Chondrocyte (in vitro differentiated cells): ENCODE measurements at regions not wholly inside any gene's neighbourhood (a gene's known extent, or its start where the extent isn't known, plus 50 kb on each side); places are given as distances from the start of the nearest gene placed in this dataset.

ENCODE experiments used
- DNase-seq: peaks from one replicate; pipeline ENCODE4 v3.0.0; 2021; ENCODE audit warnings: mixed read lengths, low spot score
- H3K27ac Mint-ChIP-seq: one replicate; pipeline ENCODE4 v1.8.0; 2021; ENCODE audit warnings: mild to moderate bottlenecking, moderate library complexity, mixed read lengths; ENCODE audit not compliant: unreplicated experiment
- H3K27me3 Mint-ChIP-seq: 2 replicates; pipeline ENCODE4 v1.8.0; 2021; ENCODE audit warnings: low read depth, mixed read lengths
- H3K36me3 Mint-ChIP-seq: 2 replicates; pipeline ENCODE4 v1.8.0; 2021; ENCODE audit warnings: low read depth, mixed read lengths
- H3K4me1 Mint-ChIP-seq: 2 replicates; pipeline ENCODE4 v1.8.0; 2021; ENCODE audit warnings: low read depth, mild to moderate bottlenecking, mixed read lengths
- H3K4me3 Mint-ChIP-seq: one replicate; pipeline ENCODE4 v1.8.0; 2021; ENCODE audit warnings: mild to moderate bottlenecking, moderate library complexity, mixed read lengths; ENCODE audit not compliant: unreplicated experiment
- H3K9me3 Mint-ChIP-seq: 2 replicates; pipeline ENCODE4 v1.8.0; 2021; ENCODE audit warnings: low read depth, mixed read lengths
- TF ChIP-seq, protein P1 (sequence below): fragments of 200-600 bp; sonication (generic); IDR thresholded peaks from 2 replicates; pipeline ENCODE4 v1.5.0; 2021; ENCODE audit warnings: antibody characterized with exemption, mild to moderate bottlenecking, moderate library complexity

DNA sequence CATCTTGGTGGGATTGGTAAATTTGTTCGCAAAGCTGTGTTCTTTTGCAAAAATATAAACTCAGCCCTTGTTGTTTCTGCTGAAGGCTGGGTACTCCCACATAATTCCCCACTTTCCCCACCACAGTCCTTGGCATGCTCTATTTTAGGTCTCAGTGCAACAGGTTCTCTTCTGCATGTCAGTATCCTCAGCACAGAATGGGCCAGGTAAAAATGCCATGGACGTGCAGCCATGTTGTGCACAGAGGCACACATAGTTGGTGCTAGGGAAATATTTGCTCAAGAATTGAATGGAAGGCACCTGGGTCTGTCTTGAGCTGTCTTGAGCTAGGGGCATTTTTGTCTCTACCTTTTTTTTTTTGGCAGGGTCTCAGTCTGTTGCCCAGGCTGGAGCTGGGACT is 87.8 kb upstream of the LHX5 start:
- DNase-seq = no peak
- Mint-ChIP-seq H3K27ac (no peak overlapping the region), H3K27me3 (peaks cover 18% of the 10 kb centered on the region), H3K36me3 (no peaks in the 10 kb centered on the region), H3K9me3 (no peaks in the 10 kb centered on the region), H3K4me3 (no peak overlapping the region), H3K4me1 (no peaks in the 10 kb centered on the region)
- TF ChIP-seq, protein P1, sequence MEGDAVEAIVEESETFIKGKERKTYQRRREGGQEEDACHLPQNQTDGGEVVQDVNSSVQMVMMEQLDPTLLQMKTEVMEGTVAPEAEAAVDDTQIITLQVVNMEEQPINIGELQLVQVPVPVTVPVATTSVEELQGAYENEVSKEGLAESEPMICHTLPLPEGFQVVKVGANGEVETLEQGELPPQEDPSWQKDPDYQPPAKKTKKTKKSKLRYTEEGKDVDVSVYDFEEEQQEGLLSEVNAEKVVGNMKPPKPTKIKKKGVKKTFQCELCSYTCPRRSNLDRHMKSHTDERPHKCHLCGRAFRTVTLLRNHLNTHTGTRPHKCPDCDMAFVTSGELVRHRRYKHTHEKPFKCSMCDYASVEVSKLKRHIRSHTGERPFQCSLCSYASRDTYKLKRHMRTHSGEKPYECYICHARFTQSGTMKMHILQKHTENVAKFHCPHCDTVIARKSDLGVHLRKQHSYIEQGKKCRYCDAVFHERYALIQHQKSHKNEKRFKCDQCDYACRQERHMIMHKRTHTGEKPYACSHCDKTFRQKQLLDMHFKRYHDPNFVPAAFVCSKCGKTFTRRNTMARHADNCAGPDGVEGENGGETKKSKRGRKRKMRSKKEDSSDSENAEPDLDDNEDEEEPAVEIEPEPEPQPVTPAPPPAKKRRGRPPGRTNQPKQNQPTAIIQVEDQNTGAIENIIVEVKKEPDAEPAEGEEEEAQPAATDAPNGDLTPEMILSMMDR = no peak

DNA sequence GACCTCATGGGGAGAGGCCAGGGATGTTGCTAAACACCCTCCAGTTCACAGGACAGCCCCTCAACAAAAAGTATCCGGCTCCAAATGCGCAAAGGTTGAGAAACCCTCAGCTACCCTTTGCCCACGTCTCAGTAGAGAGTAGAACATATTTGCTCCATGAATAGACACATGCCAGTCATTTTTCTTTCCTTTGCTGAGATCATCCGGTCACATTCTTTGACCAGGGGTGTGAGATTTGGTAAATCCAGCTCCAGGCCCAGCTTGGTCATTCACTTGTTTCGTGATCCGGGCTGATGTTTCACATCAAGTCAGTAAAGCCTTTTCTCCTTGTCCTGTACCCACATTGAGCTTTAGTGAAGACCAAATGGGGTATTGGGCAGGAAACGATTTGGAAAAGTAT is 83.6 kb upstream of the LHX5 start:
- no peaks in the 10 kb centered on the region for H3K4me1 Mint-ChIP-seq
- no peak for DNase-seq
- H3K27me3 Mint-ChIP-seq = peaks cover 11% of the 10 kb centered on the region
- TF ChIP-seq, protein P1 = no peak
- no peak overlapping the region for H3K4me3 Mint-ChIP-seq
- H3K9me3 Mint-ChIP-seq = peaks cover 9% of the 10 kb centered on the region
- H3K36me3 Mint-ChIP-seq = no peaks in the 10 kb centered on the region
- no peak overlapping the region for H3K27ac Mint-ChIP-seq

DNA sequence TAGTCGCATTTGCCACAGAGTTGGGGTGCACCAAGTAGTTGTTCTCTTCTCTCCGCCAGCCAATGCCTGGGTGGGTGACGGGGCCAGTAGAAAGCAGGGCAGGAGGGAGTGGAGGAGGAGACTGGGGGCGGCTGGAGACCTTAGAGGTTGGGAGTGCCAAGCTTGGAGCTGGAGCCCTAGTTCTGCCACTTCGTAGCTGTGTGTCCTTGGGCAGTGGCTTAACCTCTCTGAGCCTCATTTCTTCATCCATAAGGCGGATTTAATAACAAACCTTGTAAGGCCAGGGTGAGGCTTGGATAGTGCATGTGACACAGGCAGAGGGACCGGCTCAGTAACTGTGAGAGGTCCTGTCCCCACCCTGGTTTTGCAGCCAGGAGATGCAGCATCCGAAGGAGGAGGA is 81.1 kb upstream of the LHX5 start:
- peaks cover 4% of the 10 kb centered on the region for H3K27me3 Mint-ChIP-seq
- H3K9me3 Mint-ChIP-seq = peaks cover 17% of the 10 kb centered on the region
- H3K4me3 Mint-ChIP-seq = no peak overlapping the region
- no peaks in the 10 kb centered on the region for H3K4me1 Mint-ChIP-seq
- no peaks in the 10 kb centered on the region for H3K36me3 Mint-ChIP-seq
- TF ChIP-seq, protein P1 = no peak
- no peak overlapping the region for H3K27ac Mint-ChIP-seq
- DNase-seq = no peak

DNA sequence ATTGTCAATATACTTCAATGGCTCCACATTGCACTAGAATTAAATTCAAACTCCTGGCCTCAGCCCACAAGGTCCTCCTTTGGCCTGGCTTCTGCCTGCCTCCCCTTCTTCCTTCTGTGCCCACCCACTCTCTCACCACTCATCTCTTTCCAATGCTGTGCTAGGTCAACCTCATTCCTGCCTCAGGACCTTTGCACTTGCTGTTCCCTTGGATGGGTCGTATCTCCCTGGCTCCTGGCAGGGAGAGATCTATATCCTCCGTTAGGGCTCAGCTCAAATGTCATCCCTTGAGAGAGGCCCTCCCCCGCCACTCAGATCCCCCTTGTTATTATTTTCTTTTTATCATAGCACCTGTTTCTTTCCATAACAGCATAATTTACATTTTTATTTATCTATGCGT is 79.9 kb upstream of the LHX5 start:
- H3K27me3 Mint-ChIP-seq = peaks cover 3% of the 10 kb centered on the region
- TF ChIP-seq, protein P1 = no peak
- H3K4me1 Mint-ChIP-seq = no peaks in the 10 kb centered on the region
- H3K27ac Mint-ChIP-seq = no peak overlapping the region
- peaks cover 17% of the 10 kb centered on the region for H3K9me3 Mint-ChIP-seq
- H3K36me3 Mint-ChIP-seq = no peaks in the 10 kb centered on the region
- no peak overlapping the region for H3K4me3 Mint-ChIP-seq
- DNase-seq = no peak

DNA sequence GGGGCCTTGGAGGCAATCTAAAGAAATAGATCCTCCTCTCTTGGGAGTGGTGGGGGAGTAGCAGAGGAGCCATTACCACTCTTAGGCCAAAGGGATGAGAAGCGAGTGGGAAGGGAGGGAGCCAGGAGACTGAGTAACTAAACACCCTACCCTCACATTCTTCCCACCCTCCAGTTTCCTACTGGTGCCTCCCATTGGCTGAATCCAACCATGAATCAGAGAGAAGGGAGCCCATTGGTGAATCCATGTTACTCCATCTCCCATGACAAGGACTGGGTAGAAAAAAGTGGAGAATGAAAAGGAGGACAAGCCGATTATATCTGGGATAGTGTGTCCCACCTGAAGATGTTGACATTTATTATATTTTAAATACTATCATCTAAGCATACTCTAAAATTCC is 76.8 kb upstream of the LHX5 start:
- no peaks in the 10 kb centered on the region for H3K4me1 Mint-ChIP-seq
- TF ChIP-seq, protein P1 = no peak
- no peak for DNase-seq
- no peak overlapping the region for H3K4me3 Mint-ChIP-seq
- H3K27me3 Mint-ChIP-seq = peaks cover 3% of the 10 kb centered on the region
- no peaks in the 10 kb centered on the region for H3K36me3 Mint-ChIP-seq
- no peak overlapping the region for H3K27ac Mint-ChIP-seq
- H3K9me3 Mint-ChIP-seq = peaks cover 17% of the 10 kb centered on the region
